Osteocyte (in vitro differentiated cells): ENCODE measurements at regions not wholly inside any gene's neighbourhood (a gene's known extent, or its start where the extent isn't known, plus 50 kb on each side); places are given as distances from the start of the nearest gene placed in this dataset.

Experiments
- DNase-seq: peaks from one replicate; pipeline ENCODE4 v3.0.0; 2021; ENCODE audit warnings: mixed read lengths; ENCODE audit not compliant: unreplicated experiment; ENCODE audit errors: extremely low spot score
- H3K27ac Mint-ChIP-seq: one replicate; pipeline ENCODE4 v1.8.0; 2021; ENCODE audit warnings: mild to moderate bottlenecking, mixed read lengths; ENCODE audit not compliant: unreplicated experiment
- H3K27me3 Mint-ChIP-seq: one replicate; pipeline ENCODE4 v1.8.0; 2021; ENCODE audit warnings: mixed read lengths; ENCODE audit not compliant: unreplicated experiment
- H3K36me3 Mint-ChIP-seq: one replicate; pipeline ENCODE4 v1.8.0; 2021; ENCODE audit warnings: mixed read lengths; ENCODE audit not compliant: unreplicated experiment
- H3K4me1 Mint-ChIP-seq: one replicate; pipeline ENCODE4 v1.8.0; 2021; ENCODE audit warnings: mixed read lengths; ENCODE audit not compliant: unreplicated experiment
- H3K4me3 Mint-ChIP-seq: one replicate; pipeline ENCODE4 v1.8.0; 2021; ENCODE audit warnings: mild to moderate bottlenecking, moderate library complexity, mixed read lengths; ENCODE audit not compliant: unreplicated experiment
- H3K9me3 Mint-ChIP-seq: one replicate; pipeline ENCODE4 v1.8.0; 2021; ENCODE audit warnings: mixed read lengths; ENCODE audit not compliant: unreplicated experiment
- CTCF ChIP-seq: fragments of 200-600 bp; sonication (generic); IDR thresholded peaks from 2 replicates; pipeline ENCODE4 v1.5.0; 2021; ENCODE audit warnings: antibody characterized with exemption, mild to moderate bottlenecking, moderate library complexity

GRCh38 chr15:95591886-95592285, 738.6 kb upstream of the NR2F2 start:
- no peaks in the 10 kb centered on the region for H3K27me3 Mint-ChIP-seq
- H3K9me3 Mint-ChIP-seq = no peaks in the 10 kb centered on the region
- no peak for DNase-seq
- H3K4me1 Mint-ChIP-seq = peaks cover 10% of the 10 kb centered on the region
- no peak overlapping the region for H3K4me3 Mint-ChIP-seq
- no peak overlapping the region for H3K27ac Mint-ChIP-seq
- no peak for TF ChIP-seq CTCF
- no peaks in the 10 kb centered on the region for H3K36me3 Mint-ChIP-seq

DNA sequence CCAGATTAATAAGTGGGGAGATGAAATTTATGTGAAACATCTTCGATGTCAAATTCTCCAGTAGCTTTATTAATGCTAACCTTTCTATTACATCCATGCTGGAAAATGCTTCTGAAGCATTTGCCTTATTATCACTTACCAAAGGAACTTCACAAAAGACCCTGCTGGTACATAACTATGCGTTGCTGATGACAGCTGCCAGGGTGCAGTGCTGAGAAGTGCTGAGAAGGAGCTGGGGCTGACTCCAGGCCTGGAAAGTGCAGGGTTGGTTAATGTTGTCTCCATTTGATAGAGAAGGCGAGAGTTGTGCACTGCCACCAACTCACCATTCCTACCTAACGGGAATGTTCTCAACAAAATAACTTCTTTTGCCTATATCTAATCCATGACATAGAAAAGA, 736.0 kb upstream of the NR2F2 start:
- no peaks in the 10 kb centered on the region for H3K9me3 Mint-ChIP-seq
- no peaks in the 10 kb centered on the region for H3K27me3 Mint-ChIP-seq
- H3K36me3 Mint-ChIP-seq = no peaks in the 10 kb centered on the region
- TF ChIP-seq CTCF = no peak
- no peak overlapping the region for H3K27ac Mint-ChIP-seq
- H3K4me3 Mint-ChIP-seq = no peak overlapping the region
- DNase-seq = no peak
- peaks cover 23% of the 10 kb centered on the region for H3K4me1 Mint-ChIP-seq

DNA sequence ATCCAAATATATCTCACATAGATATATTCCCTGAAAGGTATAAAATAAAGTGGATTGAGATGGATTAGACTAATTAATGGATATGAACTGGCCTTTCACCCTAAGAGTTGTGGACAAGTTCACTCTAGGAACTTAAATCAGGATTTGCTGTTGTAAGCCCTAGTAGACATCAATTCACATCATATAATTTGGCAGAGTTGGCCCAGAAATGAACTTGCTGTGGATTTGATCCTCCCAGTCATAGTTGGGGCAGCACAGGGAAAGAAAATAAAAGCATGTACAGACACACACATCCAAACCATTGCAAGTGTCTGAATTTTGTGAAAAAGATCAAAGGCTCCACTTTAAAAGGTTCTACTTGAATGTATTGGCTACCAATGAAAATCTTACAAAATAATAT, 734.7 kb upstream of the NR2F2 start:
- H3K4me1 Mint-ChIP-seq = peaks cover 23% of the 10 kb centered on the region
- peaks cover 3% of the 10 kb centered on the region for H3K36me3 Mint-ChIP-seq
- H3K27me3 Mint-ChIP-seq = no peaks in the 10 kb centered on the region
- no peak overlapping the region for H3K4me3 Mint-ChIP-seq
- TF ChIP-seq CTCF = no peak
- H3K9me3 Mint-ChIP-seq = no peaks in the 10 kb centered on the region
- H3K27ac Mint-ChIP-seq = no peak overlapping the region
- no peak for DNase-seq

DNA sequence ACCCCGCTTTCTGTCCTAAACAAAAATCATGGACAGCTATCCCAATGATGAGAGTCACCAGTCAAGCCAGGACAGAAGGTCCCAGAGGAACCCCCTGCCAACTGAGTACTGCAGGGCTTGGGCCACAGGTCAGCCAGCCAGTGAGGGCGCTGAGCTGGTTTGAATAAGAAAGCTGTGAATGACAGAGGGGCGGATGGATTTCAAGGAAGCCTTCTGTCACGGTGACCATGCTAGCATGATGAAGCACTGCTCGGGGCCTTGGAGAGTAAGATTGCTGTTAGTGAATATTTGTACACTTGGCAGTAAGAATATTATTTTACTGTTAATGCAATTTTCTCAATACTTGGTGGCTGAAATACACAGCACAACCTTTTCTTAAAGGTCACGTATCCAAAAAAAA, 734.0 kb upstream of the NR2F2 start:
- TF ChIP-seq CTCF = no peak
- H3K27me3 Mint-ChIP-seq = no peaks in the 10 kb centered on the region
- DNase-seq = no peak
- H3K4me3 Mint-ChIP-seq = no peak overlapping the region
- H3K4me1 Mint-ChIP-seq = peaks cover 23% of the 10 kb centered on the region
- H3K27ac Mint-ChIP-seq = peak overlapping the region; percentile 25
- H3K36me3 Mint-ChIP-seq = peaks cover 3% of the 10 kb centered on the region
- no peaks in the 10 kb centered on the region for H3K9me3 Mint-ChIP-seq

GRCh38 chr15:95598251-95598855, 732.1 kb upstream of the NR2F2 start:
- H3K27me3 Mint-ChIP-seq = no peaks in the 10 kb centered on the region
- H3K27ac Mint-ChIP-seq = no peak overlapping the region
- no peak for TF ChIP-seq CTCF
- H3K4me1 Mint-ChIP-seq = peaks cover 31% of the 10 kb centered on the region
- H3K9me3 Mint-ChIP-seq = peaks cover 6% of the 10 kb centered on the region
- DNase-seq = no peak
- peaks cover 5% of the 10 kb centered on the region for H3K36me3 Mint-ChIP-seq
- H3K4me3 Mint-ChIP-seq = no peak overlapping the region
